ENCODE measurements at regions not wholly inside any gene's neighbourhood (a gene's known extent, or its start where the extent isn't known, plus 50 kb on each side); places are given as distances from the start of the nearest gene placed in this dataset.

DNA sequence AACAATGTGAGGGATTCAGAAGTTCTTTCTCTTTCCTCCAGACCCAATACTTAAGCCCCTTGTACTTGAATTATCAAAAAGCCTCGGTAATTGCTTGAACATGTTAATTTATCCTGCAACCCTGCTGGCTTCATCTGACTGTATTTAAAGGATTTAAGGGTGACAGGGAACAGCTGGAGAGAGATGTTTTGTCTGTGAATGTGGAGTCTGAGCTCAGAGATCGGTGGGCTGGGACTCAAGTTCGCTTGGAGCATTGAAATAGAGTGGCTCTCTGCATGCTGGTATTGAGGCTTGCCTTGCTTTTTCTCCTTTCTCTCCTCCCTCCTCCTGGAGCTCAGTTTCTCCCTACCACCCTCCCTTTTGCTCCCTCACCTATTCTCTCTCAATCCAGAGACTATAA lies 73.6 kb downstream of the BOD1L2 start:
- no peak for DNase-seq
- H3K4me1 Mint-ChIP-seq, result no peaks in the 10 kb centered on the region
- peak overlapping the region in 1 of 6 donors; percentile 18 for H3K27ac Mint-ChIP-seq
- peaks cover 0 to 3% (median 1%) of the 10 kb centered on the region in 7 donors for H3K9me3 Mint-ChIP-seq
- H3K4me3 Mint-ChIP-seq, result no peak overlapping the region
- H3K36me3 Mint-ChIP-seq, result no peaks in the 10 kb centered on the region
- H3K27me3 Mint-ChIP-seq, result peaks cover 19 to 38% (median 33%) of the 10 kb centered on the region in 3 donors
- ATAC-seq (ENCODE audit: low read depth in 2 of 2), result no peak

DNA sequence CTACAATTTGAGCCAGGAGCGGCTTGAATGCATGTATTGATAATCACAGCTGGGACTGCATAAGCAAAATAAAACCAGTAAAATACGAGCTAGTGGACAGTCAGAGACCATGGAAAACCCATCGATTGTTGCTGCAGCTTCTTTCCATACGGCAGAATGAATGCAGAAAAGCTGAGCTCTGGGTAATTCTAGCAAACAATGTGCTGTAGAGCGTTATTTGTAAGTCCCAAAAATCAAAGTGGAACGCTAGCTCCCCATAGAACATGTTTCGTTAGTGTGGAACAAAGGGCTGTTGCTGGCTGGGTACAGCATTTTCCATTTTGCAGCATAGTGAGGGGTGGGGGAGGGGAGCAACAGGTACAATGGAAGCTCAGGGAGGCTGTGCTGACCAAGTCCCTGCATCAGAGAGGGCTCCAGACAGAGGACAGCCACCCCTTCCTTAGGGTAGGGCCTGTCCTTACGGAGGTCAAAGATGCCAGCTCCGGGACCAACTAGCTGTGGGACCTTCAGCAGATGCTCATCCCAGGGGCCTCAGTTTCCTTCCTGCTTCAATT lies 74.1 kb downstream of the BOD1L2 start:
- peaks cover 0 to 3% (median 1%) of the 10 kb centered on the region in 7 donors for H3K9me3 Mint-ChIP-seq
- DNase-seq, result no peak
- no peaks in the 10 kb centered on the region for H3K4me1 Mint-ChIP-seq
- peak overlapping the region in 1 of 6 donors; percentile 18 for H3K27ac Mint-ChIP-seq
- no peak for ATAC-seq (ENCODE audit: low read depth in 2 of 2)
- H3K4me3 Mint-ChIP-seq, result no peak overlapping the region
- H3K36me3 Mint-ChIP-seq, result no peaks in the 10 kb centered on the region
- H3K27me3 Mint-ChIP-seq, result peaks cover 19 to 44% (median 35%) of the 10 kb centered on the region in 3 donors

DNA sequence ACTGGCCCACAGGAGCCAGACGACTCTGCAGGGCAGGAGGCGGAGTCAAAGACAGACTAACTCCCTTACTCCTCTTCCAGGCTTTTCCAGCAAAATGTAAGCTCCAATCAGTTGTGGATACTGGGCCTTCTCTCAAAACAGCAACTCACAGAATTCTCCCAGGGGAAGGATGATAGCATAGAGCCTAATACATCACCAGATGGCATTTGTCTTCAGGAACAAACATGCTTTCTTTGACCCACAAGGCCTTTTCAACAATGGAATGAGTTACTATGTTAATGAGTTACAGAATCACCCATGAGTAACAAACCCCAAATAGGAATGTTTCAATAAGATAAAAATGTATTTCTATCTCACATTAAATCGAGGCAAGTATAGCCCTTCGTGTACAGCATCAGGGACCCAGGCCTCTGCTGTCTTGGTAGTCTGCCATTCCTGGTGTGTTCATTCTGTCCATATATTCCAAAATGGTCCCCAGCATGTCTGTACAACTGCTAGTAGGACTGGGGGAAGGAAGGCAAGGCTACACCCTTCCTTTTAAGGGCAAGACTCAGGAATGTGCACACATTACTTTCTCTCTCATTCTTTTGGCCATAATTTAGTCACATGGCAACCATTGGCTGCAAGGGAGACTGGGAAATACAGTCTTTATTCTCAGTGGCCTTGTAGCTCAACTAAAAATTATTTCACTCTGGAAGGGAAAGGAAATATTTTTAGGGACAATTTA lies 76.4 kb downstream of the BOD1L2 start:
- DNase-seq (no peak), ATAC-seq (ENCODE audit: low read depth in 2 of 2) (no peak)
- no peak overlapping the region for H3K4me3 Mint-ChIP-seq
- H3K27me3 Mint-ChIP-seq, result peaks cover 10 to 44% (median 37%) of the 10 kb centered on the region in 3 donors
- no peaks in the 10 kb centered on the region for H3K36me3 Mint-ChIP-seq
- no peaks in the 10 kb centered on the region for H3K4me1 Mint-ChIP-seq
- peak overlapping the region in 1 of 6 donors; percentile 24 for H3K27ac Mint-ChIP-seq
- H3K9me3 Mint-ChIP-seq, result peaks cover 0 to 5% (median 4%) of the 10 kb centered on the region in 7 donors

DNA sequence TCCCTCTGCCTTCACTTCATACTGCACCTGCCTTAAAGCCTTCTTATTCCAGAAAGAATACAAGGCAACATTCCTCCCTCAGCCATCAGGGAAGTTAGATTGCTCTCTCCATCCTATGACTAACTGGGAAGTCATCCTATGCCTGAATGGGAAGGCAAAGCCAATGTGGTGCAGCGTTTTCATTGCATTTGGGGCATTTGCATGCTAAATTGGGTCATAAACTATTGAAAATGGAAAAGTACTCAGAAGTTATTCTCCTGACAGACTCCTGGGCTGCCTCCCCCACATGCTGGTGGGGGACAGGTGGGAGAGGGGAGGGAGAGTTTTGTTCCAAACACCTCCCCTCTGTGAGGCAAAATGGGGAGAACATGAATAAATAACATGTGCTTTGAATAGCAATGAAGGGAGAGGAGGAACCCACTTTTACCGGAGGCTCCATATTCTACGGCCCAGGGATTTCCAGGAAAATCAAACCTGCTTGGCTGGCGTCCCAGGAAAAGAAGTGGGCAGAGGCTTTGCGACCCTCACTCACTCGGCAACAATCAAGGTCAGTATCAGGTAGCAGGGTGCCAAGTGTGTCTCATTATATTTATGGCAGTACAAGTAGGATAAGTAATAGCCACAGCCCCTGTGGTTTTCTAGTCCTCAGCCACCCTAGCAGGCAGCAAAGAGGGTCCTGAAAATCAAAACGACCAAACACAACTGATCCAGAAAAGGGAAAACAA lies 84.1 kb downstream of the BOD1L2 start:
- H3K4me3 Mint-ChIP-seq, result no peak overlapping the region
- no peak overlapping the region for H3K27ac Mint-ChIP-seq
- peaks cover 10 to 22% (median 11%) of the 10 kb centered on the region in 3 donors for H3K27me3 Mint-ChIP-seq
- ATAC-seq (ENCODE audit: low read depth in 2 of 2) (no peak), DNase-seq (no peak)
- peaks cover 0 to 15% (median 7%) of the 10 kb centered on the region in 7 donors for H3K9me3 Mint-ChIP-seq
- H3K4me1 Mint-ChIP-seq, result no peaks in the 10 kb centered on the region
- H3K36me3 Mint-ChIP-seq, result no peaks in the 10 kb centered on the region

DNA sequence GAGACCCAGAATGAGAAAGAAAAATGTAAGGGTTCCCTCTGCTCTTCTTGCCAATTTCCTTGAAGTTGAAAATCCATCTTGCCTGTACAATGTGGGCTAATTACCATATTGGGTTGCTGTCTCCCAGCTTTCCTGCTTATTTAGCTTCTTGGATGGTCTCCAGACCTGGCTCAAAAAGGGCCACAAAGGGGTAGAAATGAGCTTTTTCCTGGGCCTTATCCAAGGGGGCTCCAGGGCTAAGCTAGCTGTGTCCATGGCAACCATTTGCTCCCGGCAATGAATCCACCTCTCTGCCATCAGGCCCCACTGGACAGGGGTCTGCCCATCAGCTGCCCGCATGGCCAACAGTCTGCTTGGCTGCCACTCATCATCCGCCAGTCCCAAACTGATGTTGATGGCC lies 85.0 kb downstream of the BOD1L2 start:
- peaks cover 0 to 15% (median 7%) of the 10 kb centered on the region in 7 donors for H3K9me3 Mint-ChIP-seq
- H3K4me3 Mint-ChIP-seq, result no peak overlapping the region
- no peak for ATAC-seq (ENCODE audit: low read depth in 2 of 2)
- H3K27ac Mint-ChIP-seq, result no peak overlapping the region
- DNase-seq, result no peak
- H3K36me3 Mint-ChIP-seq, result no peaks in the 10 kb centered on the region
- H3K27me3 Mint-ChIP-seq, result peaks cover 4 to 13% (median 11%) of the 10 kb centered on the region in 3 donors
- no peaks in the 10 kb centered on the region for H3K4me1 Mint-ChIP-seq

GRCh38 chr18:57234346-57234745 lies 87.5 kb downstream of the BOD1L2 start:
- Mint-ChIP-seq H3K27ac (no peak overlapping the region), H3K36me3 (no peaks in the 10 kb centered on the region), H3K9me3 (peaks cover 0 to 5% (median 2%) of the 10 kb centered on the region in 7 donors), H3K27me3 (peaks cover 8 to 13% (median 11%) of the 10 kb centered on the region in 3 donors), H3K4me1 (no peaks in the 10 kb centered on the region), H3K4me3 (no peak overlapping the region)
- ATAC-seq (ENCODE audit: low read depth in 2 of 2) (no peak), DNase-seq (no peak)

- Mint-ChIP-seq H3K27ac (peak overlapping the region in 1 of 6 donors; percentile 44), H3K4me1 (no peaks in the 10 kb centered on the region), H3K9me3 (peaks cover 0 to 6% (median 1%) of the 10 kb centered on the region in 7 donors), H3K4me3 (no peak overlapping the region), H3K36me3 (no peaks in the 10 kb centered on the region), H3K27me3 (peaks cover 2 to 23% (median 10%) of the 10 kb centered on the region in 3 donors)
- DNase-seq, result no peak
- ATAC-seq (ENCODE audit: low read depth in 2 of 2), result no peak
Observed at GRCh38 chr18:57241869-57242268, 95.0 kb downstream of the BOD1L2 start.

GRCh38 chr18:57242285-57242684 lies 95.4 kb downstream of the BOD1L2 start:
- no peak overlapping the region for H3K27ac Mint-ChIP-seq
- DNase-seq (no peak), ATAC-seq (ENCODE audit: low read depth in 2 of 2) (no peak)
- no peaks in the 10 kb centered on the region for H3K4me1 Mint-ChIP-seq
- no peak overlapping the region for H3K4me3 Mint-ChIP-seq
- no peaks in the 10 kb centered on the region for H3K36me3 Mint-ChIP-seq
- H3K9me3 Mint-ChIP-seq, result peaks cover 0 to 6% (median 3%) of the 10 kb centered on the region in 7 donors
- H3K27me3 Mint-ChIP-seq, result peaks cover 5 to 26% (median 10%) of the 10 kb centered on the region in 3 donors

- ATAC-seq (ENCODE audit: low read depth in 2 of 2) (no peak), DNase-seq (no peak)
- no peak overlapping the region for H3K4me3 Mint-ChIP-seq
- no peaks in the 10 kb centered on the region for H3K4me1 Mint-ChIP-seq
- H3K27me3 Mint-ChIP-seq, result peaks cover 5 to 22% (median 10%) of the 10 kb centered on the region in 3 donors
- H3K27ac Mint-ChIP-seq, result no peak overlapping the region
- no peaks in the 10 kb centered on the region for H3K36me3 Mint-ChIP-seq
- peaks cover 0 to 6% (median 3%) of the 10 kb centered on the region in 7 donors for H3K9me3 Mint-ChIP-seq
Observed at GRCh38 chr18:57243624-57244179, 96.8 kb downstream of the BOD1L2 start.

DNA sequence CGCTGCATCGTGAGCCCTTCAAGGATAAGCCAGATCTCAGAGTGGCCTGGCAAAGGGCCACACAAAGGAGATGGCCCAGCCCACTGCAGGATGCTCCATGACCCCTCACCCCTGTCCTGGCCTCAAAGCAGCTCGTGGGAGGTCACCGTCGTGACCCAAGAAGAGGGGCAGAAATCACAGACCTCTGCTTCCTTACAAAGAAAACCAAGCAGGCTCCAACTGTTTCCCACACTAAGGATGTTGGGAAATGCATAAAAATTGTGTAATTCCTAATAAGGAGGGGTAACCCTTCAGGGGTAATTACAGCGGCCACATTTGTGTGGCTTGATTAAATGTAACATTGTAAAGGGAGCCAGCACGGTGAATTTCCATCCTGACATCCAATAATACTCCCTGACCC lies 102.3 kb downstream of the BOD1L2 start:
- peaks cover 17 to 22% (median 18%) of the 10 kb centered on the region in 3 donors for H3K27me3 Mint-ChIP-seq
- no peak overlapping the region for H3K4me3 Mint-ChIP-seq

DNA sequence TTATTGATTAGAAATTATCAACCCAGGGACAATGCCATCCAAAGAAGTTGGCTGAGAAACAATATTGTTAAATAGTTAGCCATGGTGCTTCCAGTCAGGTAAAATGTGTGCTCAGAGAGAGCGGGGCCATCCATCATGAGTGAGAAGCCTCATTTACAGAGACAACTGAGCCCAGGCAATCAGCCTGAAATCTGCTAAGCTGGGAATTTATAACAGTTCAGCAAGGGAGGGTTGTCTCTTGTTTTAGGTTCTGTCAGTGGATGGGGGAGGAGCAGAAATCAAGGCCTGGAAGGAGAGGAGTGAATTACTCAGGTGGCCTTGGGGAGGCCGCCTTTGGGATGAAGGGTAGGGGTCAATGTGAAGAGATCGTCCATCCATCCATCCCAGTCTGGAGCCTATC lies 102.5 kb upstream of the ST8SIA3 start:
- Mint-ChIP-seq H3K27me3 (peaks cover 13 to 26% (median 20%) of the 10 kb centered on the region in 3 donors), H3K4me3 (no peak overlapping the region), H3K9me3 (peaks cover 0 to 7% (median 4%) of the 10 kb centered on the region in 7 donors), H3K36me3 (no peaks in the 10 kb centered on the region), H3K27ac (no peak overlapping the region), H3K4me1 (no peaks in the 10 kb centered on the region)
- ATAC-seq (ENCODE audit: low read depth in 2 of 2) (no peak), DNase-seq (no peak)

More for the DNA sequence above, 102.3 kb downstream of the BOD1L2 start:
- no peak overlapping the region for H3K27ac Mint-ChIP-seq
- peaks cover 0 to 7% (median 5%) of the 10 kb centered on the region in 7 donors for H3K9me3 Mint-ChIP-seq
- DNase-seq, result no peak
- no peaks in the 10 kb centered on the region for H3K4me1 Mint-ChIP-seq
- no peak for ATAC-seq (ENCODE audit: low read depth in 2 of 2)
- H3K36me3 Mint-ChIP-seq, result no peaks in the 10 kb centered on the region

DNA sequence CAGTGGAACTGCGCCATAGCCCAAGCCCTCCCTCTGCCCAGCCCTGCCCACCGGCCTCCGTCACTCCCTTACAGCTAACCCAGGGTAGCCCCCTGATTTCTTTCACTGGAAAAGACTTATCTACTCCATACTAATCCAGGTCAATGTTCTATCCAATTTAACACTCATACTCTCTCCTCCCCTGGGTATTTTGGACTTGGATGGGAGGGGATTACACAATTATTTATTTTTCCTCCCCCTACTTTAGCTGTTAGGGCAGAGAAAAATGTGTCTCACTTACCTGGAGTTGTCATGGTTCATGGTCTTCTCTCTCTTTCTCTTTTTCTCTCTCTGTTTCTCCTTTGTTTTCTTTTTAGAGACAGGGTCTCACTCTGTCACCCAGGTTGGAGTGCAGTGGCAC lies 100.6 kb upstream of the ST8SIA3 start:
- H3K27me3 Mint-ChIP-seq, result peaks cover 7 to 26% (median 20%) of the 10 kb centered on the region in 3 donors
- no peaks in the 10 kb centered on the region for H3K36me3 Mint-ChIP-seq
- H3K4me1 Mint-ChIP-seq, result no peaks in the 10 kb centered on the region
- no peak overlapping the region for H3K4me3 Mint-ChIP-seq
- no peak for DNase-seq
- peaks cover 0 to 7% (median 4%) of the 10 kb centered on the region in 7 donors for H3K9me3 Mint-ChIP-seq
- ATAC-seq (ENCODE audit: low read depth in 2 of 2), result no peak
- no peak overlapping the region for H3K27ac Mint-ChIP-seq

- DNase-seq (no peak), ATAC-seq (ENCODE audit: low read depth in 2 of 2) (no peak)
- Mint-ChIP-seq H3K27me3 (peaks cover 4 to 27% (median 21%) of the 10 kb centered on the region in 3 donors), H3K9me3 (peaks cover 0 to 7% (median 1%) of the 10 kb centered on the region in 7 donors), H3K4me3 (no peak overlapping the region), H3K4me1 (no peaks in the 10 kb centered on the region), H3K36me3 (peaks cover 0 to 6% of the 10 kb centered on the region in 2 donors), H3K27ac (no peak overlapping the region)
Observed at GRCh38 chr18:57253903-57254302, 98.5 kb upstream of the ST8SIA3 start.
